Fibroblast of lung (primary cell): ENCODE measurements at regions not wholly inside any gene's neighbourhood (a gene's known extent, or its start where the extent isn't known, plus 50 kb on each side); places are given as distances from the start of the nearest gene placed in this dataset.

Experiments
- EZH2 ChIP-seq: IDR thresholded peaks from 2 replicates; pipeline ENCODE4 v1.5.1; 2012; ENCODE audit warnings: low read length, control low read depth, mild to moderate bottlenecking; ENCODE audit errors: missing control alignments
- TF ChIP-seq, protein P1 (sequence below), 2 donors: IDR thresholded peaks in 1 of 2; conservative IDR thresholded peaks in 1 of 2; 1 replicate in 1 of 2; 2 replicates in 1 of 2; pipeline ENCODE4 v1.5.1; 2011 to 2012; ENCODE audit warnings: low read length in 2 of 2, control low read depth in 1 of 2, inconsistent platforms in 1 of 2, low read depth in 1 of 2, mild to moderate bottlenecking in 1 of 2

DNA sequence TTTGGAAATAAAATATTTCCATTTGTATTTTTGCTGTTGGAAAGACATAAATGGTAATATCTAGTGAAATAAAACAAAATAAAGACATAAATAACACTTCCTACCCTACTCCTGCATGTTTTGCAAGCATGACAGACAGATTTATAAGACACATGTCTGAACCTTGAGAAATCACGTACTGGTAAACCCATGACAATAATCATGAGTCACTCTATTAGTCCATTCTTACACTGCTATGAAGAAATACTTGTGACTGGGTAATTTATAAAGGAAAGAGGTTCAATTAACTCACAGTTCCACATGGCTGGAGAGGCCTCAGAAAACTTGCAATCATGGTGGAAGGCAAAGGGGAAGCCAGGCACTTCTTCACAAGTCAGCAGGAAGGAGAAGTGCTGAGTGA lies 942.2 kb downstream of the REEP3 start:
- TF ChIP-seq, protein P1, sequence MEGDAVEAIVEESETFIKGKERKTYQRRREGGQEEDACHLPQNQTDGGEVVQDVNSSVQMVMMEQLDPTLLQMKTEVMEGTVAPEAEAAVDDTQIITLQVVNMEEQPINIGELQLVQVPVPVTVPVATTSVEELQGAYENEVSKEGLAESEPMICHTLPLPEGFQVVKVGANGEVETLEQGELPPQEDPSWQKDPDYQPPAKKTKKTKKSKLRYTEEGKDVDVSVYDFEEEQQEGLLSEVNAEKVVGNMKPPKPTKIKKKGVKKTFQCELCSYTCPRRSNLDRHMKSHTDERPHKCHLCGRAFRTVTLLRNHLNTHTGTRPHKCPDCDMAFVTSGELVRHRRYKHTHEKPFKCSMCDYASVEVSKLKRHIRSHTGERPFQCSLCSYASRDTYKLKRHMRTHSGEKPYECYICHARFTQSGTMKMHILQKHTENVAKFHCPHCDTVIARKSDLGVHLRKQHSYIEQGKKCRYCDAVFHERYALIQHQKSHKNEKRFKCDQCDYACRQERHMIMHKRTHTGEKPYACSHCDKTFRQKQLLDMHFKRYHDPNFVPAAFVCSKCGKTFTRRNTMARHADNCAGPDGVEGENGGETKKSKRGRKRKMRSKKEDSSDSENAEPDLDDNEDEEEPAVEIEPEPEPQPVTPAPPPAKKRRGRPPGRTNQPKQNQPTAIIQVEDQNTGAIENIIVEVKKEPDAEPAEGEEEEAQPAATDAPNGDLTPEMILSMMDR (conservative IDR thresholded peaks at IDR 0.05 in 1 of 2, IDR thresholded peaks at IDR 0.05 in 1 of 2; ENCODE audit: low read depth in 1 of 2, low read length in 2 of 2) = no peak
- no peak for TF ChIP-seq EZH2
